NCI-H748 (cell line): ENCODE measurements at regions not wholly inside any gene's neighbourhood (a gene's known extent, or its start where the extent isn't known, plus 50 kb on each side); places are given as distances from the start of the nearest gene placed in this dataset.
A peak's percentile ranks its signal among the peaks of the same experiment; 100 is the strongest.

Experiments
- DNase-seq: peaks from one replicate; lab custom pipeline; 2025; ENCODE audit not compliant: unreplicated experiment; lab: John Stamatoyannopoulos, UW

DNA sequence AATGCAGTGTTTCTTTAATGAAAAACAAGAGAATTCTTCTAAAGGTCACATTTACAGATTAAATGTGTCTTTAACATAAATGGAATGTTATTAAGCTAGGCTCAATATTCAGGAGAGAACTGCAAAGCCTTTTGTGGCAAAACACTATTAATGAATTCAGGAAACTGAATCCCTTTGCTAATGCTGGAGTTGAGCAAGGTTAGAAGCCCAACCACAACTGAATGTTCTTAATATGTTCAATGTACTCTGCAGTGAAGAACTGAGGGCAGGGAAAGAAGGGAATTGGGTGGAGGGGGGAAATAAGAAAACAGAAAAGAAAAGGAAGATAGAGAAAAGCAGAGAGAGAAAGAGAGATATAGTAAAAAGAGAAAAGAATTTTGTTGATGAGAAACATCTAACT, 276.7 kb upstream of the TMEM161B start:
- DNase-seq, result no peak

DNA sequence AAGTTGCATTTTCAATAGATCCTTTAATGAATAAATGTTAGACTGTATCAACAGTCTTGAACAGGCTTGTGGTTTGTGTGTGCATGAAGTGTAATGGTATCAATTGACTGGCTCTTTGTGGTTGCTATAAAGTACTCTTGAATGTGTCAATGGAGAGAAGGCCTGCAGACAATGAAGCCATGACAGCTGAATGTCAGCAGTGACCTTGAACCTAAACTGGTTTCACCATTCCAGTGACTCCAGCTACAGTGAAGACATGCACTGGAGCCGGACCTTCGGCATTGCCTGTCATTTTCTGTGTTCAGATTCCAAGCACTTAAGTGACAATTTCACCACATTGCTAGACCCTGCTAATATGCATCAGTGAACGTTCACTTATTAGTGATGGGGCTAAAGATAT, 276.0 kb upstream of the TMEM161B start:
- no peak for DNase-seq

DNA sequence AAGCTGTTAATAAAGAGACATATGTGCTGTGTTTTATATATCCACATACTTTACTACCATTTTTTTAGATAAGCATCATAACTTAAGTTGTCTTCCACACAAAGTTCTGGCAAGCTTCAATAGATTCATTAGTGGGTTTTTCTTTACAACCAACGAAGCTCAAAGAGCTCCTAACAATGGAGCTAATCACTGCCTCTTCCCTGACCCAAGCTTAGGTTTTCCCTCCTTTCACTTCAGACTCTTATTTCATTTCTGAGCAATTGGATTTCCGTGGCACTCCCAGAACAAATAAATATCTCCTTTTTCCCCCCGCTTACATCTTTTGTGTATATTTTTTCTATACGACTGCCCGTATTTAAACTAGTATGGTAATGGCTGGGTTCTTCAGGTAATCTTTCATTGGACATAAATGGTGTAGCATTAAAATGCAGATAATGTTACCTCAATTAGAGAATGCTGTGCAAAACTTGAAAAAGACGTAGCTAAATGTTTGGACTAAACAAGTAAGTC, 275.5 kb upstream of the TMEM161B start:
- no peak for DNase-seq

DNA sequence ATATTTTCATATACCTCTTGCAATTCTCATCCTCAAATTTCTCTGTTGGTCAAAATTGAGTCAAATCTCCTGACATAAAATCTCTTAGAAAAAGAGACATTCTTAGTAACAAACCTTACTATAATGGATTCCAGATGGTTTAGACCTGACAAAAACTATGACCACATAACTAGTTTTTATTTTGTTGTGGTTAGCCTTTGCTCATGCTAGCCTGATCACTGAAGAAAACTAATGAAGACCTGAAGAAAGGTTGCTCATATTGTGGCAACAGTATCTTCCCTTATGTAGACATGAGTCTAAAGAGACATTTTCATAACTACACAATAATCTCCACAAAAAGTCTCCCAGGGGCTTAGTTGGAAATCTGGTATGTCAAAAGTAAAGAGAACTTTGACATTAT, 274.1 kb upstream of the TMEM161B start:
- DNase-seq, result no peak

DNA sequence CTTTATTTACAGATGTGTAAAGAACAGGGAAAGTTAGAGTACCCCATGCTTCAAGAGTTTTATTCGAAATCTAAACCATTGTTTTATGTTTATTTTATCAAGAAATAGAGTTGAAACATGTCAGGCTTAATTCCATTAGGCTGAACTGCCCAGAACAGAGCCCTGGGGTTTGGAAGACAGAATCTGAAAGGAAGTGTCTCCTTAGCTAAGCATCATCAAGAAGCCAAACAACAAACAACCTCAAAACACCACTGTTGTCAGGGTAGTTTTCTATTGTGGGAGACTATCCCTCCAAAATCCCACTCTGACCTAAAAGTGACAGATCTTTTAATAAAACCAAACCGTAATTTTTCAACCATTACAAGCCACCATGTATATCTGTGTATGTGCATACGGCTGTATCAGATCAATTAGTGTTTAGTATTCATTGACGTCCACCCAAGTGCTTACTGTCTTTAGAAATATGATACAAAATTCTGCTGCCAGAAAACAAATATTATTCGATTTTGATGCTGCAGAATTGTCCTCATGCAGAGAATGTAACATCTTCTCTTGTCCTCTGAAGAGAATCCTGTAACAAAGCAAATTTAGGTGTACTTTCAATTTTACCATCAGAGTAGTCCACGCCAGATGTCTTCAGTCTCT, 271.9 kb upstream of the TMEM161B start:
- no peak for DNase-seq

DNA sequence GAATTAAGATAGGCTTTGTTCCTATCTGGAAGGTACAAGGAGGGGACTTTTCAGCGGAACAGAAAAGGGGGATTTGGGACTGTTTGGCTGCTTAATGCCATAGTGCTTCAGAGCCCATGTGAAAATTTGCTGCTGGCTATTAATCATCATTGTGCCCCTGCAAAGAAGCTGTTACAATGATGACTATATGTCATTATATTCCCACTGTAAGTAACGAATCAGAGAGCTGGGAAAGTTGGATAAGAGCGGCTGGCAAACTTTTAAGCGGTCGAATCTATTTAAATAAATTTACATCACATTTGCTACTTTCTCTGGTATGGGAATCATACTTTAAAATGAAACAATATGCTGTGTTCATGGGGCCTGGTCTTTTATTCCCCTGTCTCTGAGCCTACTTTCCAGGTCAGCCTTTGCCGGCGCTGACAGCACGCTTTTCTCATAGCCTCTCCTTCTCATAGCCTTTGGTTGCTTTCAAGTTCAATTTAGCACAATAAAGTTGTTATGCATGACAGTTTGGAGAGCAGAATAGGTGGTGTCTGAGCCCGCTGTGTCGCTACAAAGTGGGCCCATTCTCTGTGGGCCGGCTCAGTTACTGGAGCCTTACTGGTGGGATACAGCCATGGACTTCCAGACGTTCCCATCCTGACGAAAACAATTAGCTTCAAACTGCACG, 271.2 kb upstream of the TMEM161B start:
- no peak for DNase-seq

DNA sequence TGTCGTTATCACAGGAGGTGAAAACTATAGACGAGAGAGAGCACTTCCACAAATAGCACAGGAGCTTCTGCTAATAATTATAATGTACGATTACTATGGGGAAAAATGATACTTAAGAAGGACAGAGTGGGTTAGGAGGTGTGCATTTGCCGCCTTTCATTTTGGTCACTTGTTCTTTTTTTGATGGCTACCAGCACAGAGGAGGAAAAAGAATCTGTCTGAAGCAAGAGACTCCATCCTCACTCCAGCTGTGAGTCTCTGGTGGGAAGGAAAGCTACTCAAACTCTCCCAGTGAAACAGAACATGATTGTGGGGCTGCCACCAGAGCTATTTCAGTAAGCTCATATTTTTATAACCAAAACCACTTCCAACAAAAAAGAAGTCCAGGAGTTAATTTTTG, 270.4 kb upstream of the TMEM161B start:
- DNase-seq, result no peak

DNA sequence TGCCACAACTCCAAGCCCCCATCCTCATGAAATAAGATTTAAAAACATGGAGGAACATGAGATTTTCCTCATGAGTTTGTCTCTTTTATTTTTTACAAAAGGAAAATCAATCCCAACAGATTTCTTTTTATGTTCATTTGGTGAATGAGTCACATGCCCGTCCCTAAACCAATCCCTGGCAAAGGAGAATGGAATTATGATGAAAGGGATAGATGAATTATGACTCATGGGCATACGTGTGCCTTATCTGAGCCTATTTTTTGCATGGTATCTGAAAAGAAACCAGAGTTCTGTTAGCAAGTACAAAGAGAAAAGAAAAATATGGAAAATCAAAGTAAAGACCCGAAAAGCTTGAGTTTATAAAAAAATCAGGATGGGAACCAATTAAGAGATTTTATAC, 267.5 kb upstream of the TMEM161B start:
- no peak for DNase-seq

DNA sequence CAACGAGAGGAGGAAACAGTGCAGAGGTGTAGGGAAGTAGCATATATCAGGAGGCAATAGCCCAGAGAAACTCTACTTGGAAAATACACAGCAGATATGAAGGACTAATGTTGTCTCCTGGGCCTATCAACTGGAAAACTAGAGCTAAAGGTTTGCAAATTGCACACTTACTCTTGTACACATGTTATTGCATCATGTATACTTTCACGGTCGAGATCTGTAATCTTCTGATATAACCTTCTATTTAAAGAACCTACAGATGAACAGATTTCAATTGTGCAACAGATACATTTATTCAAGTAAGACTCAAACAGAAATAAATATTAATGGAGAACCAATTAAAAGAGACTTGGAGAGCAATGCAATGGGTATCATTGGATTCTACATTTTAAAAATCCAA, 256.3 kb upstream of the TMEM161B start:
- no peak for DNase-seq

DNA sequence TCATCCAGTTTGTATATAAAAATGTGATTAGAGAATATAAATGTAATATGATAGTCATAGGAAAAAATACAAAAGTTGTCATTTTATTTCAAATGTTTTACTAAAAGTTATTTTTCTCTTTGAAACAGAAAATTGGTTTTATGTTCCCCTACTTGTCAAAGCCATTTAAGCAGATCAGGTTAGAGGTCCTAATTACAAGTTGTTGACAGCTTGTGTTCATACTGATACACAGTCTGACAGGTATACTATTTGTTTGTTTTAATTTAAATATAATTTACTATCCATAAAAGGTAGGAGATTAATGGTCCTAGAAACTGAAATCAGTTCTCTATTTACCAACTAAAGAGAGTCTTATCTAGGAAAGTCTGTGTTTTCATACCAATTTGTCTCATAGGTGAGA, 250.4 kb upstream of the TMEM161B start:
- DNase-seq, result no peak

DNA sequence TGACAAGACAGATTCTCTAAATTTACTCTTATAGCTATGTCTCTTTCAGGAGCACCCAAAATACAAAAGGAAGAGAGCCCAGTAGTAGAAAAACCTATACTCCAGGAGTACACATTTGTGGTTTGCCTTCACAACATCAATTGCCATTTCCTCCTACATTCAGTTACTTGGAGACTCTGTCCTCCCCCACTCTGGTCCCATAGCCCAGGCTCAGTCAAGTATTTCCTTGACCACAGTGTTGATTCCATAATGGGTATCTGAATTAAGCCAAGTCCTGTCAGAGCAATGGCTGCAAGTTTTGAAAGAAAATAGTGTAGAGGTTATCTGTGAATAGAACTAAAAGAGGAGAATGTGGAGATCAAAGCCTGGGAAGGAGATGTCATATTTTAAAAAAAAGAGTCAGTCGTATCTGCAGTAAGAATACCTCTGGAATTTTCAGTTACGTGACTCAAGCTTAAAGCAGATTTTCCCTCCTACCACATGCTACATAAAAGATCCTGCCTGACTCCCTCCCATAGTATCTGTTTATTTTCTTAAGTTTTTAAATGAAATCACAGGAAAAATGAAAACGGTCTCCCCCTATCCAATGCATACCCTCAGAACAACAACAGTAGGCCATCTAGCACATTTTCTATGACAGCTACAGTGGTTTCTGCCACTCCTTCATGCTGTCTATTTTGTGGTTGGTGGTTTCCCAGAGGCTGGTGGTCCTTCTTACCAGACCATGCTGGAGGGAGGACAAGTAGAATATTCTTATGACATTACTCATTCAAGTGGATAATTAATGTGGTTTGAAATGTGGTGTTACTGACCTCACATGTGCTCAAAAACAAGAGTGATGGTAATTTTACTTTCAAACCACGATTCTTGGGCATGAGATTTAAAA, 249.7 kb upstream of the TMEM161B start:
- DNase-seq, result no peak

DNA sequence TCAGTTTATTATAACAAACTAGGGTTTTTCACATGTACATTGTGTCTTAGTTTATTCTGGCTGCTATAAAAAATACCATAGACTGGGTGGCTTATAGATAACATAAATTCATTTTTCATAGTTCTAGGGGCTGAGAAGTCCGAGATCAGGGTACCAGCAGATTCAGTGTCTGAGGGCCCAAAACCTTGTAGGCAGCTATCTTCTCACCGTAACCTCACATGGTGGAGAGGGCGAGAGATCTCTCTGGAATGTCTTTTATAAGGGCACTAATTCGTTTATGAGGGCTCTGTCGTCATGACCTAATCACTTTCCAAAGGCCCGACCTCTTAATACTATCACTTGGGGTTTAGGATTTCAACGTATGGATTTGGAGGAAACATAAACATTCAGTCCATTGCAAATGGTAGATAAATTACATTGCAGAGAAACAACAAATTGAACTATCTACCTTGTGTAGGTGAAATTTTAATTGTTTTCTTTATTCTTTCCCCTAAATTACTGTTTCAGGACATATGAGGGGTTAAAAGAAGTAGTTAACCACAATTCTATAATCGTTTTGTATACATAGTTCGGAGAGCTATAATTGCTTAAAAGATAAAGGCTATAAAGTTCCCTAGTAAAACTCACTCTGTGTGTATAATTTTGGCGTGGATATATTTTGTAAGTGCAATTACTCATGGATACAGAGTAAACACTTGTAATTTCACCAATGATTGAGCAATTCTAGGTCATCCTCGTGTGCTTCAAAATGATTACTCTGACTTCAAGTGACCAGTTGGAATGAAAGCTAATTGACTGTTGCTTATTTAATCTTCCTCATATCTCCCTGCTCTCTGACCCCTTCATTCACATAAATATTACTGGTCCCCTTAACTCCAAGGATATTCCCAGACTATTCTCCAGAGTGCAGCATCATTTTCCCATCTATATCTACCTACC, 247.5 kb upstream of the TMEM161B start:
- peak; percentile 85 for DNase-seq

DNA sequence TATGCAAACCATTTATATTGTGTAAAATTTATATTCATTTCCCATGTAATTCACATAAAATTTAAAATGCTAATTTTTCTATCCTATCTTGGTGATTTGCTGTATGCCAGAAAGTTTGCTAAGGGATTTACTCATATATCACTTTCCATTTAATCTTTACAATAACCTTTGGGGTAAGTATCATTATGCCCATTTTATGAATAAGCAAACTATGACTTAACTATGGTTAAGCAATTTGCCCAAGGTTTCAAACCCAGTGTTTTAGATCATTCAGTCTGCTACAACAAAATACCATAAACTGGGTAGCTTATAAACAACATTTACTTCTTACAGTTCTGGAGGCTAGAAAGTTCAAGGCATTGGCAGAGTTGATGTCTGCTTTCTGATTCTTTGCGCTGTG, 246.4 kb upstream of the TMEM161B start:
- DNase-seq, result no peak

DNA sequence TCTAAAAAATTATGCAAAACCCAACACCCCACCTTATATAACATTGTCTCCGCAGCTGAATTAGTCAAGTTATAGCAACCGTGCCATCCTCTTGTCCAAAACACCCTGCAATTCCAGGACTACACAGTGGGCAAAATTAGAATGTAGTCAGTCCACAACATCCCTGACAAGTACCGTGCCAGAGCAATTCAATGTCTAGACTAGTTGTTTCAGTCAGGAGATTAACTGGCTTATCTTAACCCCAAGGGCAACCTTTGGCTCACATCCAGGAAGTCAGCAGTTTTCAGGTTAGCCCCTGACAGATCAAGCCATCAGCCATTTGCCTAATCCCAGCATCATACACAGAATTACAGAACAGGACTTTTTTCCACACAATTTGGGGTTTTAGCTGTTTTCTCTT, 240.8 kb upstream of the TMEM161B start:
- peak; percentile 37 for DNase-seq

DNA sequence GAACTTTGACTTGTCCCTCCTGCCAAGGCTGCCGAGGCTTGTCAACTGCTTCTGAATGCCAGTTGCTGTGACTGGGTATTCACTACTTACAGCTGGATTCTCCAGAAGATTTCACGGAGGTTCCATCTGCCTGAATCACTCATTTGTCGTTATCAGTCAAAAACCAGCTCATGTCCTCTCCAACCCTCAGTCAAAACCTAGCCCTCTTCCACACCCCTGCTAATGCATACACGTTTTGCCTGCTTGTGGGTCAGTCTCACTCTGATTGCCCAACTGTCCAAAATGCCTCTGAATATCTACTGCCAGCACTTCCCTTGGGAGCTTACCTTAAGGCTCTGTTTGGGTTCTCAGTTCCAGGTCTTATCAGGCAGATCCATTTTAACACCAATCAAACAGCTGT, 238.6 kb upstream of the TMEM161B start:
- DNase-seq, result no peak

DNA sequence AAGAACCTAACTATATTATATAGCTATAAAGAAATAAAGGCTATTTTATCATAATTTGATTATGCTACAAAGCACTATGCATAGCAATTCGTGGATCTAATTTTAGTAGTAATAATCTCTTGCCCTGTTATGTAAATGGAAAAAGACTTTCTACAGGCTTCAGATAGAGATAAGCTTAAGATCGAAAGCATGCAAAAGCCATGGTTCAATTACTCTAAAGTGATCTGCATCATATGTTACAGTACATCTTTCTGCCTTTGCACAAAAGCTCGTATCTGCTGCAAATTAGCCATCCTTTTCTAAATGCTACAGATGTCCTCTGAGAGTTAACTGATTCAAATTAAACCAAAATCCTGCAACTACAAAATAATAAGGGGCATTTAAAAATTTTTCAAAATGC, 234.8 kb upstream of the TMEM161B start:
- DNase-seq, result no peak

DNA sequence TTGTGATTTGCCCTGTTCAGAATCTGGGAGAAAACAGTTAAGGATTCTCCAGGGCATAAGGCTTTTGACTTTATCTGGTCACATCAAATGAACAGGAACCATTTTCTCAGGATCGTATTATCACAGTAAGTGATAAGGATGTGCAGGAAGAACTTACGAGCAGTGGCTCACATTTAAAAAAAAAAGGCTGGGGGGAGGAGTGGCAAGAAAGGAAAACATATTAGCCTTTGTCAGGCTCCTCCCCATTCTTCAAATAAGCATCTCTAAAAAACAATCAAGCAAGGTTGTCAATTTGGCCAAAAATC, 234.3 kb upstream of the TMEM161B start:
- DNase-seq, result no peak

DNA sequence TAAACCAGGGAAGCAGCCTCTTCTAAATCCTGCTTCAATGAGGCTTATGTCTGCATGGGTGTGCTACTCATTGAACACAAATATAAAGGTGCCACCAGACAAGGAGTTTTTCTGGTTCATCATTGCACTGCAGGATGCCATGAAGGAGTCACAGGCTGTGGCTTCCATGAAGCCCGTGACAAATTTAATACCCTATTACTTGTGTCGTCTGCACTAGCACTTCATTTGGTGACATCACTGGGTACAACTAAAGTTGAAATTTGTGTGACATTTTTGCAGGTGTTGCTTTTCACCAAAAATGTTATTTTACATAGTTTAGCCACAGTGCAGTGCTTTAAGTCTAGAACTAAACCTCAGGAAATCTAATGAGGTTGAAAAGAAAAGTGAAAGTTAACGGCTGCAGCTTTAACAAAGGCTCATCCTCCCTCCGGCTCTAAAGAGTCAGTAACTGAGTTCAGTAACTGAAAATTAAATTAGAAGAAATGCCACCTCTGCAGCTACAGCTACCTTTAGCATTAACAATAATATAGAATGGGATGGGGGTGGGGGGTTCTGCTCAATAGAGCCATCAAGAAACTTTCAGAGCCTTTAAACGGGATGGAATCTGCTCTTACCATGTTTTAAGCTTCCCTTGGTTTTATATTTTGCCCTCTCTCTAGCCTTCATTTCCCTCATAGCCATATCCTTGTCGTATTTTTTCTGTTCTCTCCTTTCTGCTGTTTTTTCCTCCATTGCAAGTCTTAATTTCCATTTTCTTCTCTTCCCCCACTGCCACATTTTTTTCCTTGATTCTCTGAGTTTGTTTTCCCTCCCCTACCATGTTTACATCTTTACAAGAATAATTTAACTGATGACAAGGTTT, 233.8 kb upstream of the TMEM161B start:
- DNase-seq, result no peak

DNA sequence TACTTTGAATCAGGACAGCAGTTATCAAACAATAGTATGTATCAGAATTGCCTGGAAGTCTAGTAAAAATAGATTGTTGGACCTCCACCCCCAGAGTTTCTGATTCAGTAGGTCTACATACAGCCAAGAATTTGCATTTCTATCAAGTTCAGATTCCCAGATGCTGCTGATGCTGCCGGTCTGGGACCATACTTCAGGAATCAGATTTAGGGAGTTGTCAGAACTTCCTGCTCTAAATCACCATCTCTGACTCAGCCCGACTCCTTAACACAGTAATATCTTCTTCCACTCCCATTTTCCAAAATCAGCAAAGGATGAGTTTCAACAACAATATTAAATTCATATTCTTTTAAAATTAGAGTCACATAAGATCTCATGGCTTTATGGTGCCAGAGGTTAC, 227.2 kb upstream of the TMEM161B start:
- no peak for DNase-seq

DNA sequence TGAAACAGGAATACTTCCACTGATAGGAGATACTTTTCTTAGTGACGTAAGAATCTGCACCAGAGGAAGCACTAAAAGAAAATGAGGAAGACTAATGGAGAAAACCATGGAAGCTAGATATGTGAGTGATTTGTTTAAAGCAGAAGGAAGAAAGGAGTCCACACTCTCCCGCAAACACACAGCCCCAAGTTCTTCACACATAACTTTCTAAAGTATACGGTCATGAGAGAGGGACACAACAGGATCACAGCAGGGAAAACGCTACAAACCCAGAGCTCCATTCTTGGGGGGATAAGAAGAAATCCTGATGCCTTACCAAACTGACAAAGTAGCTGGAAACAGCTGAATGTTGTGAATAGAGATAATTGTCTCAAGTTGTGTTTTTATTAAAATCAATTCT, 222.2 kb upstream of the TMEM161B start:
- no peak for DNase-seq
